ENCODE measurements at regions not wholly inside any gene's neighbourhood (a gene's known extent, or its start where the extent isn't known, plus 50 kb on each side); places are given as distances from the start of the nearest gene placed in this dataset.

- TF ChIP-seq PKNOX1 (IDR thresholded peaks at IDR 0.05) (no peak), BHLHE40 (IDR thresholded peaks at IDR 0.05; ENCODE audit: borderline replicate concordance) (no peak), SP1 (IDR thresholded peaks at IDR 0.05) (no peak), CTBP1 (IDR thresholded peaks at IDR 0.05; ENCODE audit: borderline replicate concordance) (no peak), FOXM1 (IDR thresholded peaks at IDR 0.05; ENCODE audit: borderline replicate concordance) (no peak)
Measured at GRCh38 chr1:243910607-243911006, 60.6 kb upstream of the AKT3 start.

Data from HEK293T (cell line).